Urothelium cell line (cell line): ENCODE measurements at regions not wholly inside any gene's neighbourhood (a gene's known extent, or its start where the extent isn't known, plus 50 kb on each side); places are given as distances from the start of the nearest gene placed in this dataset.
"Not testable (repeated sequence)": the region's sequence is repeated elsewhere in the genome, so short reads cannot be mapped to it uniquely, and the experiment has no call there.

ENCODE experiments used
- DNase-seq: peaks from one replicate; pipeline ENCODE4 v3.0.0; 2011; ENCODE audit warnings: low spot score, mixed read lengths
- FAIRE-seq: peaks from 2 replicates; lab custom pipeline; 2011; peaks lifted over from hg19 to GRCh38; lab: Jason Lieb, UNC

- FAIRE-seq, DNase-seq: not testable (repeated sequence)
Observed at GRCh38 chr6:57708061-57708460, 390.6 kb downstream of the PRIM2 start.

GRCh38 chr6:57722546-57722945 lies 405.1 kb downstream of the PRIM2 start:
- not testable (repeated sequence) for FAIRE-seq, DNase-seq

GRCh38 chr6:57723815-57724401 lies 406.5 kb downstream of the PRIM2 start:
- DNase-seq, FAIRE-seq: not testable (repeated sequence)

GRCh38 chr6:57729407-57729806 lies 412.0 kb downstream of the PRIM2 start:
- not testable (repeated sequence) for FAIRE-seq, DNase-seq

GRCh38 chr6:57730726-57731125 lies 413.3 kb downstream of the PRIM2 start:
- FAIRE-seq, DNase-seq: not testable (repeated sequence)

- not testable (repeated sequence) for DNase-seq, FAIRE-seq
Observed at GRCh38 chr6:57747716-57748115, 430.3 kb downstream of the PRIM2 start.

- FAIRE-seq, DNase-seq: not testable (repeated sequence)
Observed at GRCh38 chr6:57759850-57760249, 442.4 kb downstream of the PRIM2 start.

- not testable (repeated sequence) for FAIRE-seq, DNase-seq
Observed at GRCh38 chr6:57792720-57793397, 475.4 kb downstream of the PRIM2 start.

- DNase-seq, FAIRE-seq: not testable (repeated sequence)
Observed at GRCh38 chr6:57793398-57793762, 475.9 kb downstream of the PRIM2 start.

- DNase-seq: not testable (repeated sequence)
Observed at GRCh38 chr6:57799703-57800479, 482.5 kb downstream of the PRIM2 start.

GRCh38 chr6:57808581-57808980 lies 491.2 kb downstream of the PRIM2 start:
- not testable (repeated sequence) for FAIRE-seq, DNase-seq

More at GRCh38 chr6:57799703-57800479, 482.5 kb downstream of the PRIM2 start:
- FAIRE-seq: not testable (repeated sequence)

- not testable (repeated sequence) for FAIRE-seq, DNase-seq
Observed at GRCh38 chr6:57809454-57809853, 492.0 kb downstream of the PRIM2 start.

GRCh38 chr6:57813271-57814075 lies 496.0 kb downstream of the PRIM2 start:
- not testable (repeated sequence) for FAIRE-seq, DNase-seq

GRCh38 chr6:57815826-57816225 lies 498.4 kb downstream of the PRIM2 start:
- FAIRE-seq, DNase-seq: not testable (repeated sequence)

- not testable (repeated sequence) for DNase-seq, FAIRE-seq
Observed at GRCh38 chr6:57821325-57821724, 503.9 kb downstream of the PRIM2 start.

- DNase-seq, FAIRE-seq: not testable (repeated sequence)
Observed at GRCh38 chr6:57822448-57822847, 505.0 kb downstream of the PRIM2 start.

- no peak for FAIRE-seq
- DNase-seq: no peak
Observed at GRCh38 chr6:57822896-57823358, 505.5 kb downstream of the PRIM2 start.

- not testable (repeated sequence) for DNase-seq, FAIRE-seq
Observed at GRCh38 chr6:57837622-57838209, 520.3 kb downstream of the PRIM2 start.

GRCh38 chr6:57841551-57841950 lies 524.1 kb downstream of the PRIM2 start:
- DNase-seq, FAIRE-seq: not testable (repeated sequence)
